Transverse colon (tissue), 4 donors: ENCODE measurements at regions not wholly inside any gene's neighbourhood (a gene's known extent, or its start where the extent isn't known, plus 50 kb on each side); places are given as distances from the start of the nearest gene placed in this dataset.

ENCODE experiments used
- CTCF ChIP-seq, 5 experiments: fragments of 200-600 bp in 3 of 5; fragments of 450-650 bp in 2 of 5; sonication (generic) in 3 of 5; IDR thresholded peaks; 1 replicate in 2 of 5; 2 replicates in 3 of 5; pipeline ENCODE4 v1.5.1; 2016 to 2017; ENCODE audit warnings: antibody characterized with exemption in 5 of 5, inconsistent platforms in 3 of 5, mild to moderate bottlenecking in 2 of 5, moderate library complexity in 1 of 5
- POLR2A ChIP-seq: fragments of 450-650 bp; IDR thresholded peaks from one replicate; pipeline ENCODE4 v1.6.1; 2016; ENCODE audit warnings: antibody characterized with exemption, mild to moderate bottlenecking, moderate library complexity
- POLR2AphosphoS5 ChIP-seq, 3 donors: sonication (generic); formaldehyde crosslinking; IDR thresholded peaks; one replicate each; pipeline ENCODE4 v1.6.1; 2016; ENCODE audit warnings: antibody characterized with exemption in 3 of 3

GRCh38 chr1:80657044-80657643 is 1143.6 kb upstream of the ADGRL2 start:
- TF ChIP-seq POLR2A (no peak), CTCF (IDR thresholded peaks at IDR 0.05) (no peak), POLR2AphosphoS5 (IDR thresholded peaks at IDR 0.05) (no peak)
